Spleen (tissue), 11 donors: ENCODE measurements at regions not wholly inside any gene's neighbourhood (a gene's known extent, or its start where the extent isn't known, plus 50 kb on each side); places are given as distances from the start of the nearest gene placed in this dataset.

Experiments
- DNase-seq: peaks from one replicate; pipeline ENCODE4 v3.0.0-alpha.2; 2020
- H3K27ac ChIP-seq, 8 donors: fragments of 200-600 bp; sonication (generic) in 7 of 8; 1 replicate in 4 of 8; 2 replicates in 4 of 8; pipeline versions ENCODE4 v1.5.0 to v1.8.0; 2016 to 2021; ENCODE audit warnings: inconsistent platforms in 4 of 8, mild to moderate bottlenecking in 4 of 8, moderate library complexity in 1 of 8
- H3K27me3 ChIP-seq, 7 donors: fragments of 200-600 bp; sonication (generic) in 6 of 7; replicated peaks in 1 of 7; 1 replicate in 4 of 7; 2 replicates in 3 of 7; pipeline versions ENCODE4 v1.5.0 to v1.8.0; 2016 to 2021; ENCODE audit warnings: inconsistent platforms in 3 of 7, mild to moderate bottlenecking in 1 of 7
- H3K36me3 ChIP-seq, 6 donors: fragments of 200-600 bp; sonication (generic) in 5 of 6; 1 replicate in 4 of 6; 2 replicates in 2 of 6; pipeline versions ENCODE4 v1.5.0 to v1.8.0; 2016 to 2021; ENCODE audit warnings: inconsistent platforms in 2 of 6
- H3K4me1 ChIP-seq, 6 donors: fragments of 200-600 bp; sonication (generic) in 5 of 6; 1 replicate in 3 of 6; 2 replicates in 3 of 6; pipeline versions ENCODE4 v1.5.0 to v1.8.0; 2016 to 2021; ENCODE audit warnings: inconsistent platforms in 3 of 6
- H3K4me3 ChIP-seq, 8 donors: fragments of 200-600 bp; sonication (generic) in 7 of 8; 1 replicate in 4 of 8; 2 replicates in 4 of 8; pipeline versions ENCODE4 v1.5.0 to v1.8.0; 2016 to 2021; ENCODE audit warnings: inconsistent platforms in 4 of 8, mild to moderate bottlenecking in 4 of 8, moderate library complexity in 2 of 8
- H3K9me3 ChIP-seq, 8 donors: fragments of 200-600 bp; sonication (generic) in 7 of 8; 1 replicate in 4 of 8; 2 replicates in 4 of 8; pipeline versions ENCODE4 v1.5.0 to v1.8.0; 2016 to 2021; ENCODE audit warnings: inconsistent platforms in 4 of 8
- CTCF ChIP-seq, 11 experiments: fragments of 200-600 bp in 7 of 11; fragments of 450-650 bp in 4 of 11; sonication (generic) in 4 of 11; IDR thresholded peaks in 8 of 11; conservative IDR thresholded peaks in 3 of 11; 1 replicate in 7 of 11; 2 replicates in 4 of 11; pipeline versions ENCODE4 v1.4.0 to v1.8.0; 2016 to 2021; ENCODE audit warnings: antibody characterized with exemption in 11 of 11, inconsistent platforms in 4 of 11, mild to moderate bottlenecking in 1 of 11
- POLR2A ChIP-seq, 3 donors: fragments of 450-650 bp; IDR thresholded peaks; one replicate each; pipeline ENCODE4 v1.5.1; 2017; ENCODE audit warnings: antibody characterized with exemption in 3 of 3, mild to moderate bottlenecking in 1 of 3
- POLR2AphosphoS5 ChIP-seq, 3 donors: sonication (generic); formaldehyde crosslinking; IDR thresholded peaks; one replicate each; pipeline ENCODE4 v1.5.1; 2017; ENCODE audit warnings: antibody characterized with exemption in 3 of 3
- WGBS, 5 donors: extraction: QIAGEN DNeasy Blood & Tissue Kit in 3 of 5; methylation state at CpG; one replicate each; pipeline versions ENCODE4 v1.1.5 to v1.1.7; 2013 to 2018; 5-methylcytosine and 5-hydroxymethylcytosine counted together
- intact Hi-C: fragments of 100-400 bp; cut with DNase I; formaldehyde crosslinking; loops from one replicate; pipeline ENCODE4 v1.15.0; 2023; ENCODE audit warnings: low total_unique reads
- donor health status: healthy with polysubstance abuse.
- donor health status: DM: no; HTN: no; CAD: no; lungs with moderate emphysema.
- donor health status: DM: no; HTN: no; CAD: no.
- donor health status: Bipolar disorder and iron deficiency.
- donor health status: healthy.
- donor health status: DM: no; HTN: no; CAD: no.
- donor health status: DM: yes; HTN: yes; CAD: no.

GRCh38 chr11:26204101-26204500 lies 127.8 kb upstream of the ANO3 start:
- Histone ChIP-seq H3K36me3 (no peaks in the 10 kb centered on the region), H3K4me1 (no peaks in the 10 kb centered on the region), H3K27ac (no peak overlapping the region), H3K9me3 (no peaks in the 10 kb centered on the region), H3K4me3 (no peak overlapping the region), H3K27me3 (no peaks in the 10 kb centered on the region)
- intact Hi-C loops: no loop called here
- no peak for DNase-seq
- 67 to 82% (median 72%) methylated on average over 2 of the region's 2 CpGs for WGBS, 5 donors
- TF ChIP-seq POLR2AphosphoS5 (IDR thresholded peaks at IDR 0.05) (no peak), POLR2A (IDR thresholded peaks at IDR 0.05) (no peak), CTCF (IDR thresholded peaks at IDR 0.05 in 8 of 11, conservative IDR thresholded peaks at IDR 0.05 in 3 of 11) (no peak)

DNA sequence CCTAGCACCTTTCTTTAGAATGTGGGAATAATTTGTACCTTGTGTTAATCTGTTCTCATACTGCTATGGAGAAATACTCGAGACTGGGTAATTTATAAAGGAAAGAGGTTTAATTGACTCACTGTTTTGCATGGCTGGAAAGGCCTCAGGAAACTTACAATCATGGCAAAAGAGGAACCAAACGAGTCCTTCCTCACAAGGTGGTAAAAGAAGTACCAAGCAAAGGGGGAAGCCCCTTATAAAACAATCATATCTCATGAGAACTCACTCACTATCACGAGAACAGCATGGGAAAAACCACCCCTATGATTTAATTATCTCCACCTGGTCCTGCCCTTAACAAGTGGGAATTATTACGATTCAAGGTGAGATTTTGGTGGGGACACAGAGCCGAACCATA lies 127.1 kb upstream of the ANO3 start:
- peaks cover 0 to 5% (median 0%) of the 10 kb centered on the region in 8 donors for H3K9me3 ChIP-seq
- H3K27ac ChIP-seq: no peak overlapping the region
- H3K4me1 ChIP-seq: no peaks in the 10 kb centered on the region
- no peaks in the 10 kb centered on the region for H3K36me3 ChIP-seq
- no peak overlapping the region for H3K4me3 ChIP-seq
- DNase-seq: no peak
- TF ChIP-seq CTCF (IDR thresholded peaks at IDR 0.05 in 8 of 11, conservative IDR thresholded peaks at IDR 0.05 in 3 of 11): no peak
- no peak for TF ChIP-seq POLR2AphosphoS5 (IDR thresholded peaks at IDR 0.05)
- no peak for TF ChIP-seq POLR2A (IDR thresholded peaks at IDR 0.05)
- intact Hi-C loops: no loop called here
- 57 to 63% (median 58%) methylated on average over 5 of the region's 5 CpGs for WGBS, 5 donors
- no peaks in the 10 kb centered on the region for H3K27me3 ChIP-seq

- Histone ChIP-seq H3K4me3 (no peak overlapping the region), H3K36me3 (no peaks in the 10 kb centered on the region), H3K27ac (no peak overlapping the region), H3K4me1 (no peaks in the 10 kb centered on the region), H3K9me3 (peaks cover 0 to 7% (median 0%) of the 10 kb centered on the region in 8 donors), H3K27me3 (no peaks in the 10 kb centered on the region)
- WGBS, 5 donors: 57 to 77% (median 63%) methylated on average over 4 of the region's 4 CpGs
- no peak for DNase-seq
- intact Hi-C loops: no loop called here
- TF ChIP-seq CTCF (IDR thresholded peaks at IDR 0.05 in 8 of 11, conservative IDR thresholded peaks at IDR 0.05 in 3 of 11) (no peak), POLR2AphosphoS5 (IDR thresholded peaks at IDR 0.05) (no peak), POLR2A (IDR thresholded peaks at IDR 0.05) (no peak)
Observed at GRCh38 chr11:26219183-26220117, 112.5 kb upstream of the ANO3 start.

GRCh38 chr11:26225646-26226045 lies 106.3 kb upstream of the ANO3 start:
- WGBS, 5 donors: 83 to 93% (median 86%) methylated on average over 1 of the region's 1 CpG
- intact Hi-C loops: loop anchor here (2.0 kb wide), 1 partner anchor 243 kb away; no protein-coding TSS in a partner anchor
- TF ChIP-seq POLR2AphosphoS5 (IDR thresholded peaks at IDR 0.05) (no peak), POLR2A (IDR thresholded peaks at IDR 0.05) (no peak), CTCF (IDR thresholded peaks at IDR 0.05 in 8 of 11, conservative IDR thresholded peaks at IDR 0.05 in 3 of 11) (no peak)
- Histone ChIP-seq H3K9me3 (peaks cover 0 to 7% (median 0%) of the 10 kb centered on the region in 8 donors), H3K4me3 (no peak overlapping the region), H3K36me3 (no peaks in the 10 kb centered on the region), H3K27ac (no peak overlapping the region), H3K4me1 (no peaks in the 10 kb centered on the region), H3K27me3 (no peaks in the 10 kb centered on the region)
- DNase-seq: no peak
